ENCODE measurements at regions not wholly inside any gene's neighbourhood (a gene's known extent, or its start where the extent isn't known, plus 50 kb on each side); places are given as distances from the start of the nearest gene placed in this dataset.
"Not testable (repeated sequence)": the region's sequence is repeated elsewhere in the genome, so short reads cannot be mapped to it uniquely, and the experiment has no call there.

DNA sequence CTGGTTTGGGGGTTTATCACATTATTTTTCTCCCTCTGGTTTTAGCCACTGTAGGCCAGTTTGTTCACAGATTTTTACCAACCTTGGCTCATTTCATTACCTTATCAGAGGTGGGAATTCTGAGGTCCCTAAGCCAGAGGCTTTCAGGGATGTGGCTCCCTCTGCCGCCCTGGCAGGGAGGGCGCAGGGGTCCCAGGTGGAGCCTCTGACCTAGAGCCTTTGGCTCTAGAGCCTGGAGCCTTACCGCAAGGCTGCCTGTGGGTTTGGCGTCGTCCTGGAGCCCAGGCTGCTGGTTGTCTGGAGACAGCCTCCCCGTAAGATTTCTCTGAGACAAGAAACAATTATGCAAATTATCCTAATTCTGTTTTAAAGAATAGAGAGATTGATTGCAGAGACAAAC, 188.0 kb downstream of the LMLN start:
- not testable (repeated sequence) for DNase-seq (ENCODE audit: low read depth)

DNA sequence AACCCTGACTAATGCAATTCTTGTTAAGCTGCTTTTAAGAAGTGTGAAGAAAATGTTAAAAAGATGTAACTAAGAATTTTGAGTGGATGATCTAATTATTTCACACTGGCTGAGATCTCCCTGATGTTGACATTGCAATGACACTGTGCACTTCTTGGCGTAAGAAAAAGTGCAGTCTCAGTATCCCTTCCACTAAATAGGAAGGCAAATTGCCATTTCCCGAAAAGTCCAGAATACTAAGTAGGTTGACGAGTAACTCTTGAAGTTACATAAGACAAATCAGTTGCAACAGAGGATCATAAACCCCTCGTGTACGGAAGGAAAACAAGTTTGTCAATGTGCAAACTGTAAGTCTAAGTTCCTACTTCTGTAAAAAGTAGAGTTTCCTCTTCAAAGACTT, 189.9 kb downstream of the LMLN start:
- DNase-seq (ENCODE audit: low read depth): not testable (repeated sequence)

DNA sequence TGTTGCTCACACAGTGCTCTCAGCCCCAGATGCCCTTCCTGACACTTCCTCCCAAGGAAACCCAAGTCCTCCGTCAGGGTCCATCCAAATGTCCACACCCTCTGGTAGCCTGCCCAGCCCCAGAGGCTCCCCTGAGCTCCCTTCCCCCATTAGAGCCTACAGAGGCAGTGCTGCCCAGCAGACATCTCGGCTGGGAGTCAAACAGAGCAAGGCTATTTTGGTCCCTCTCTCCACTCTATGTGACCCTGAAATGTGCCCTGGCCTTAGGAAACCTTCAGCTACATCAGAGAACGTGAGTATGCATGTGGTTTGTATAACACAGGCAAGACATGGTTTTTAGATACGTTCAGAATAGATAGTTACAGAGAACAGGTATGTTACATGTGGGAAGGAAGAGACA, 191.8 kb downstream of the LMLN start:
- not testable (repeated sequence) for DNase-seq (ENCODE audit: low read depth)

DNA sequence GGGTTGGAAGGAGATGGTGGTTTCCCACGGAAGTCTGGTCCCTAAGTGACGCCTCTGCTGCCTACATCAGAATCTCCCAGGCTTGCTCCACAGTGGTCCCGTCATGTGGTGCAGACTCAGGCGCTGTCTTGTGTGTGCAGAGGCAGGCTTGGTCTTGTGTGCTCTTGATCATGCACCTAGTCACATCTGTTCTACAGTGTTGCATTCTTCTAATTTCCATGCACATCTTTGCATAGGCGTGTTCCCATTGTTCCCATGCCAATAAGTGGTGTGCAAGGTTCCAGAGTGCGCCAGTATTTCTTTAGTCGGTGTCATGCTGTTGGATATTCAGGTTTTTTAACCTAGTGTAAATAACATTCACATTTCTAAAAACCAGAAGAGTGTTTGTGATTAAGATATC, 195.8 kb downstream of the LMLN start:
- not testable (repeated sequence) for DNase-seq (ENCODE audit: low read depth)

DNA sequence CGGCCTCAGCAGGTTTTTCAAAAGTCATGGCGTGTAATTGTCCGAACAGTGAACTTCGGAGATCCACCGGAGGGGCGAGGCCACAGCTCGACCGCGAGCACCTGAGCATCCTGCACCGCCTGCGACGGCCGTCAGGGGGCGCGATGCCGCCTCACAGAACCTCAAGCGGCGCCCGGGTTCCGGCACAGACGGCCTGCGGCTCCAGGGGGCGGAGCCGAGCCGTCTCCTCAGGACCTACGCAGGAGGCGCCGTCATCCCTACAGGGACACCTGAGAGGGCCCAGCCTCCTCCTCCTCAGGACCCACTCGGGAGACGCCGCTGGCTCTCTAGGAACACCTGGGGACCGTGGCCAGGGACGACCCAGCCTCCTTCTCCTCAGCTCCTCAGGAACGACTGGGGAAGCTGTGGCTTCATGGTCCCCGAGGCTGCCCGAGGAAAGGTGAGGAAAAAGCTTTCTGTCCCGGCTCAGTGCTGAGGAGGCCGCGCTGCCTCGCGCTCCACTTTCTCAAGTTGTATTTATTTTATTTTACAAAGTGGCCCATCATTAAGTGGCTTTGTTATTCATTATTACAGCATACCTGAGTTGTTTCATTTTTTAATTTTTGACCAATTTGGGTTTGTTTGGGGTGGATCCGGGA, 197.3 kb downstream of the LMLN start:
- not testable (repeated sequence) for DNase-seq (ENCODE audit: low read depth)

DNA sequence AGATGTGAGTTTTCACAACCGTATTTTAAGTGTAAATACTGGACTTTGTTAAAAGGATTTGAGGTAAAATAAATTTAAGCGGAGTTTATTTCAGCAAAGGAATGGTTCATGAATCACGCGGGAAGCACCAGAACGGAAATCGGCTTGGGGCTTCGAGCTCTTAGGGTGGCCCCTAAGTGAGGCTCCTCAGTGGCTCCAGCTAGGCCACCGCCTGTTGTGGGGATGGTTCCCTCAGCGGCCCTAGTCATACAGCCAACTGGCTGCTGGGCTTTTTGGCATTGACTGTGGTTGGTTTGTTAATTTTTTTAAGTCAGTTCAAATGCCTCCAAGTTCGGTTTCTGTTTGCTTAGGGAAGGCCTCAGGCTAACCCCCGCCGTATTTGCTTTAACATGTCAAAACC, 198.0 kb downstream of the LMLN start:
- not testable (repeated sequence) for DNase-seq (ENCODE audit: low read depth)

DNA sequence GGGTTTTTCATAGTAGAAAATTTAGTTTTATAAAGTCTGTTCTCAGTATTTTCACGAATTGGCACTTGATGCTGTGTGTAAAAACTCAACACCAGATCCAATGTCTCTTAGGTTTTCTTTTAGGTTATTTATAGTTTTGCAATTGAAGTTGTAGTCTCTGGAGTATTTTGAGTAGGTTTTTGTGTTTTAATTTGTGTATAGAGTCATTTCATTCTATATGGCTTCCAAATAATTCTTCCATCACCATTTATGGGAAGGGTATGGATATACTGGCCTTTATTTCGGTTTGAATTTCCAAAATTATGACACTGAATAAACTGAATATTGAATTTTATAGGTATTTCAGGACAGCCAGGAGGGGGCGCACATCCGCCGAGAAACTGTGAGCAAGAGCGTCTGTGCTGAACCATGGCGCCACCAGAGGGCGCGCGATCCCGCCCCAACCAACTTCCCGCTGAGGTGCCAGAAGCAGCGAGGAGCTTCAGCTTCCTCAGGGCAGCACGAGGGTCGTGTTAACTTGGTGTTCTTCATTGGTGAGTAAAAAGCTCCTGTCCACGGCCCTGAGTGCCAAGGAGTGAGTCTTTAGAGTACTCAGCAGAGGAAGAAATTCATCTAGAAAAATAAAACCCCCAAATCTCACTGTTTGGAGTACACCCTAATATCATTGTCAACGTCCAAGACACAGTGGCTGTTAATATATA, 207.5 kb downstream of the LMLN start:
- DNase-seq (ENCODE audit: low read depth): peak; percentile 54

DNA sequence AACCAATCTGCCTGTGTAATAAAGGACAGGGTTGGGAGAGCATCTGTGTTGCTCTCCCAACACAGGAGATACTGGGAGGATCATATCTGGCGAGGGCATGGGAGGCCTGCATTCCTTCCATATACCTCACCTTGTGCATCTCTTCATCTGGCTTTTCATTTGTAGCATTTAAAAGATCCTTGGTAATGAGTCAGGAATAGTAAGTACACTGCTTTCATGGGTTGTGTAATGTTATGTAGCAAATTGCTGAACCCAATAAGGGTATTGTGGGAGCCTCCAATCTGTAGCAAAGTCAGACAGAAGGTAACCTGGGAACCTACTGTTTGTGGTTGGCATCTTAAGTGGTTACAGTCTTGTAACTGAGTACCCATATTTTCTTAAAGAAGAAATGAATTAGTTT, 210.8 kb downstream of the LMLN start:
- DNase-seq (ENCODE audit: low read depth): not testable (repeated sequence)

DNA sequence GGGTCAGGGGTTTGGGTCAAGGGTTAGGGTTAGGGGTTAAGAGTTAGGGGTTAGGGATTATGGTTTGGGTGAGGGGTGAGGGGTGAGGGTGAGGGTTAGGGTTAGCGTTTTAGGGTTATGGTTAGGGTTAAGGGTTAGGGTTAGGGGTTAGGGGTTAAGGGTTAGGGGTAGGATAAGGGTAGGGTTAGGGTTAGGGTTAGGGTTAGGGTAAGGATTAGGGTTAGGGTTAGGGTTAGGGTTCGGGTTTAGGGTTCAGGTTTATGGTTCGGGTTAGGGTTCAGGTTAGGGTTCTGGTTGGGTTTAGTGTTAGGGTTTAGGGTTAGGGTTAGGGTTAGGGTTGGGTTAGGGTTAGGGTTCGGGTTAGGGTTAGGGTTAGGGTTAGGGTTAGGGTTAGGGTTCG, 213.1 kb downstream of the LMLN start:
- not testable (repeated sequence) for DNase-seq (ENCODE audit: low read depth)

DNA sequence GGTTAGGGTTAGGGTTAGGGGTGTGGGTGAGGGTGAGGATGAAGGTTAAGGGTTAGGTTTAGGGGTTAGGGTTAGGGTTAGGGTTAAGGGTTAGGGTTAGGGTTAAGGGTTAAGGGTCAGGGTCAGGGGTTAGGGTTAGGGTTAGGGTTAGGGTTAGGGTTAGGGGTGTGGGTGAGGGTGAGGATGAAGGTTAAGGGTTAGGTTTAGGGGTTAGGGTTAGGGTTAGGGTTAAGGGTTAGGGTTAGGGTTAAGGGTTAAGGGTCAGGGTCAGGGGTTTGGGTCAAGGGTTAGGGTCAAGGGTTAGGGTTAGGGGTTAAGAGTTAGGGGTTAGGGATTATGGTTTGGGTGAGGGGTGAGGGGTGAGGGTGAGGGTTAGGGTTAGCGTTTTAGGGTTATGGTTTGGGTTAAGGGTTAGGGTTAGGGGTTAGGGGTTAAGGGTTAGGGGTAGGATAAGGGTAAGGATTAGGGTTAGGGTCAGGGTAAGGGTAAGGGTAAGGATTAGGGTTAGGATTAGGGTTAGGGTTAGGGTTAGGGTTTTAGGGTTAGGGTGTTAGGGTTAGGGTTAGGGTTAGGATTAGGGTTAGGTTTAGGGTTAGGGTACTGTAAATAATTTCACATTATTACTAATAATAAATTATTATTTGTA, 214.0 kb downstream of the LMLN start:
- not testable (repeated sequence) for DNase-seq (ENCODE audit: low read depth)
